Left lobe of liver (tissue), 2 donors: ENCODE measurements at regions not wholly inside any gene's neighbourhood (a gene's known extent, or its start where the extent isn't known, plus 50 kb on each side); places are given as distances from the start of the nearest gene placed in this dataset.

Source experiments
- ATAC-seq: fragments of 200-7000 bp; cut with Tn5 transposase; one replicate; pipeline ENCODE4 v1.9.1; 2020; ENCODE audit warnings: mild to moderate bottlenecking, moderate library complexity
- DNase-seq: peaks from one replicate; pipeline ENCODE4 v3.0.0-alpha.2; 2020; ENCODE audit warnings: low spot score
- donor health status: DM: no; HTN: no; CAD: no; lungs with moderate emphysema.
- donor health status: DM: no; HTN: yes; CAD: no.

- ATAC-seq (no peak), DNase-seq (no peak)
Observed at GRCh38 chr7:25279705-25280104, 51.4 kb upstream of the NPVF start.

GRCh38 chr7:25280181-25280580 is 51.9 kb upstream of the NPVF start:
- DNase-seq, result no peak
- ATAC-seq, result no peak

GRCh38 chr7:25282194-25282593 is 53.9 kb upstream of the NPVF start:
- no peak for DNase-seq
- no peak for ATAC-seq

GRCh38 chr7:25286756-25287155 is 58.5 kb upstream of the NPVF start:
- no peak for ATAC-seq
- no peak for DNase-seq

GRCh38 chr7:25287291-25287690 is 59.0 kb upstream of the NPVF start:
- no peak for DNase-seq
- no peak for ATAC-seq

GRCh38 chr7:25288556-25289307 is 60.4 kb upstream of the NPVF start:
- ATAC-seq, result no peak
- no peak for DNase-seq

- no peak for ATAC-seq
- DNase-seq, result no peak
Observed at GRCh38 chr7:25289518-25289917, 61.2 kb upstream of the NPVF start.

- no peak for ATAC-seq
- no peak for DNase-seq
Observed at GRCh38 chr7:25294624-25295023, 66.3 kb upstream of the NPVF start.

GRCh38 chr7:25295387-25295786 is 67.1 kb upstream of the NPVF start:
- ATAC-seq (no peak), DNase-seq (no peak)

- DNase-seq, result no peak
- no peak for ATAC-seq
Observed at GRCh38 chr7:25296086-25296485, 67.8 kb upstream of the NPVF start.

- ATAC-seq, result no peak
Observed at GRCh38 chr7:25297278-25297677, 69.0 kb upstream of the NPVF start.

GRCh38 chr7:25303281-25304181 is 75.2 kb upstream of the NPVF start:
- ATAC-seq, result peak; percentile 15
- DNase-seq, result no peak

More at GRCh38 chr7:25297278-25297677, 69.0 kb upstream of the NPVF start:
- no peak for DNase-seq

GRCh38 chr7:25304691-25305090 is 76.4 kb upstream of the NPVF start:
- DNase-seq, result no peak
- no peak for ATAC-seq

GRCh38 chr7:25305831-25306230 is 77.5 kb upstream of the NPVF start:
- DNase-seq, result no peak
- ATAC-seq, result no peak

GRCh38 chr7:25307624-25308023 is 79.3 kb upstream of the NPVF start:
- no peak for ATAC-seq
- no peak for DNase-seq

GRCh38 chr7:25308246-25308645 is 80.0 kb upstream of the NPVF start:
- DNase-seq (no peak), ATAC-seq (no peak)

GRCh38 chr7:25308906-25309705 is 80.8 kb upstream of the NPVF start:
- ATAC-seq, result no peak

GRCh38 chr7:25310896-25311295 is 82.6 kb upstream of the NPVF start:
- ATAC-seq, result no peak
- no peak for DNase-seq

More at GRCh38 chr7:25308906-25309705, 80.8 kb upstream of the NPVF start:
- no peak for DNase-seq

- DNase-seq, result no peak
- no peak for ATAC-seq
Observed at GRCh38 chr7:25311346-25311745, 83.1 kb upstream of the NPVF start.

GRCh38 chr7:25312968-25313367 is 84.7 kb upstream of the NPVF start:
- DNase-seq (no peak), ATAC-seq (no peak)

GRCh38 chr7:25313526-25313925 is 85.2 kb upstream of the NPVF start:
- ATAC-seq, result no peak
- no peak for DNase-seq
